Fibroblast of lung (primary cell): ENCODE measurements at regions not wholly inside any gene's neighbourhood (a gene's known extent, or its start where the extent isn't known, plus 50 kb on each side); places are given as distances from the start of the nearest gene placed in this dataset.

Source experiments
- DNase-seq, 2 donors: peaks; one replicate each; pipeline versions ENCODE4 v3.0.0 to v3.0.0-alpha.2; 2010; ENCODE audit warnings: low read depth in 2 of 2
- H2AFZ ChIP-seq: 2 replicates; pipeline ENCODE4 v1.5.1; 2012; ENCODE audit warnings: low read length, control low read depth, inconsistent platforms
- H3K27ac ChIP-seq: 2 replicates; pipeline ENCODE4 v1.5.1; 2011; ENCODE audit warnings: low read length, control low read depth; ENCODE audit not compliant: insufficient read depth
- H3K27me3 ChIP-seq: 2 replicates; pipeline ENCODE4 v1.5.1; 2011; ENCODE audit warnings: mild to moderate bottlenecking, low read length; ENCODE audit not compliant: control insufficient read depth, insufficient read depth
- H3K36me3 ChIP-seq: 2 replicates; pipeline ENCODE4 v1.5.1; 2011; ENCODE audit warnings: low read length; ENCODE audit not compliant: control insufficient read depth, insufficient read depth
- H3K4me1 ChIP-seq: 2 replicates; pipeline ENCODE4 v1.5.1; 2011; ENCODE audit warnings: low read length; ENCODE audit not compliant: control insufficient read depth, insufficient read depth; ENCODE audit errors: extremely low read depth
- H3K4me2 ChIP-seq: 2 replicates; pipeline ENCODE4 v1.5.1; 2011; ENCODE audit warnings: low read length, control low read depth; ENCODE audit not compliant: insufficient read depth; ENCODE audit errors: extremely low read depth
- H3K4me3 ChIP-seq, 4 experiments: fragments of 200-600 bp in 1 of 4; sonication (generic) in 1 of 4; replicated peaks in 1 of 4; 2 replicates each; pipeline ENCODE4 v1.5.1; 2011 to 2016; ENCODE audit warnings: low read length in 4 of 4, low read depth in 3 of 4, mild to moderate bottlenecking in 3 of 4, control low read depth in 2 of 4, inconsistent platforms in 1 of 4, mixed read lengths in 1 of 4; ENCODE audit not compliant: insufficient read depth in 1 of 4; ENCODE audit errors: control extremely low read depth in 1 of 4
- H3K79me2 ChIP-seq: 2 replicates; pipeline ENCODE4 v1.5.1; 2012; ENCODE audit warnings: mild to moderate bottlenecking, low read length, inconsistent platforms; ENCODE audit not compliant: control insufficient read depth, insufficient read depth
- H3K9ac ChIP-seq: 2 replicates; pipeline ENCODE4 v1.5.1; 2011; ENCODE audit warnings: mild to moderate bottlenecking, low read length, control low read depth; ENCODE audit not compliant: insufficient read depth
- H3K9me3 ChIP-seq: 2 replicates; pipeline ENCODE4 v1.5.1; 2012; ENCODE audit warnings: low read depth, low read length; ENCODE audit not compliant: control insufficient read depth, insufficient read depth
- H4K20me1 ChIP-seq: 2 replicates; pipeline ENCODE4 v1.5.1; 2011; ENCODE audit warnings: low read length; ENCODE audit not compliant: control insufficient read depth, insufficient read depth; ENCODE audit errors: extremely low read depth
- EZH2 ChIP-seq: IDR thresholded peaks from 2 replicates; pipeline ENCODE4 v1.5.1; 2012; ENCODE audit warnings: low read length, control low read depth, mild to moderate bottlenecking; ENCODE audit errors: missing control alignments
- TF ChIP-seq, protein P1 (sequence below), 2 donors: IDR thresholded peaks in 1 of 2; conservative IDR thresholded peaks in 1 of 2; 1 replicate in 1 of 2; 2 replicates in 1 of 2; pipeline ENCODE4 v1.5.1; 2011 to 2012; ENCODE audit warnings: low read length in 2 of 2, control low read depth in 1 of 2, inconsistent platforms in 1 of 2, low read depth in 1 of 2, mild to moderate bottlenecking in 1 of 2

DNA sequence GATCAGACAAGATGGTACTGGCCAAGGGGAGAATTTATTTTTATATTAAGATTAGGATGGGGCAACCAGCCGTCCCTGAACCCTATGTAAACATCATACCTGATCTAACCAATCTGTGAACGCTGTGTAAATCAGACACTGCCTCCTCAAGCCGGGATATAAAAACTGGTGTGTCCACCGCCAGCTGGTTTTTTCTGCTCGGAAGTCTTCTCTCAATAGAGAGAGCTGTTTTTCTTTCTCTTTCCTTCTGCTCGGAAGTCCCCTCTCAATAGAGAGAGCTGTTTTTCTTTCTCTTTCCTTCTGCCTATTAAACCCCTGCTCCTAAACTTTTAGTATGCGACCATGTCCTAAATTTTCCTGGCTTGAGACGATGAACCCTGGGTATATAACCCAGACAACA is 615.5 kb upstream of the NUDT12 start:
- no peak overlapping the region for H2AFZ ChIP-seq
- H3K4me3 ChIP-seq, result no peak overlapping the region
- H3K27me3 ChIP-seq, result no peaks in the 10 kb centered on the region
- TF ChIP-seq, protein P1, sequence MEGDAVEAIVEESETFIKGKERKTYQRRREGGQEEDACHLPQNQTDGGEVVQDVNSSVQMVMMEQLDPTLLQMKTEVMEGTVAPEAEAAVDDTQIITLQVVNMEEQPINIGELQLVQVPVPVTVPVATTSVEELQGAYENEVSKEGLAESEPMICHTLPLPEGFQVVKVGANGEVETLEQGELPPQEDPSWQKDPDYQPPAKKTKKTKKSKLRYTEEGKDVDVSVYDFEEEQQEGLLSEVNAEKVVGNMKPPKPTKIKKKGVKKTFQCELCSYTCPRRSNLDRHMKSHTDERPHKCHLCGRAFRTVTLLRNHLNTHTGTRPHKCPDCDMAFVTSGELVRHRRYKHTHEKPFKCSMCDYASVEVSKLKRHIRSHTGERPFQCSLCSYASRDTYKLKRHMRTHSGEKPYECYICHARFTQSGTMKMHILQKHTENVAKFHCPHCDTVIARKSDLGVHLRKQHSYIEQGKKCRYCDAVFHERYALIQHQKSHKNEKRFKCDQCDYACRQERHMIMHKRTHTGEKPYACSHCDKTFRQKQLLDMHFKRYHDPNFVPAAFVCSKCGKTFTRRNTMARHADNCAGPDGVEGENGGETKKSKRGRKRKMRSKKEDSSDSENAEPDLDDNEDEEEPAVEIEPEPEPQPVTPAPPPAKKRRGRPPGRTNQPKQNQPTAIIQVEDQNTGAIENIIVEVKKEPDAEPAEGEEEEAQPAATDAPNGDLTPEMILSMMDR (conservative IDR thresholded peaks at IDR 0.05 in 1 of 2, IDR thresholded peaks at IDR 0.05 in 1 of 2; ENCODE audit: low read depth in 1 of 2, low read length in 2 of 2), result no peak
- no peak for TF ChIP-seq EZH2
- no peaks in the 10 kb centered on the region for H3K4me1 ChIP-seq
- no peaks in the 10 kb centered on the region for H3K36me3 ChIP-seq
- DNase-seq, result no peak
- H3K27ac ChIP-seq, result no peak overlapping the region
- no peak overlapping the region for H3K9ac ChIP-seq
- no peaks in the 10 kb centered on the region for H4K20me1 ChIP-seq
- no peaks in the 10 kb centered on the region for H3K9me3 ChIP-seq
- no peaks in the 10 kb centered on the region for H3K79me2 ChIP-seq
- H3K4me2 ChIP-seq, result no peak overlapping the region

DNA sequence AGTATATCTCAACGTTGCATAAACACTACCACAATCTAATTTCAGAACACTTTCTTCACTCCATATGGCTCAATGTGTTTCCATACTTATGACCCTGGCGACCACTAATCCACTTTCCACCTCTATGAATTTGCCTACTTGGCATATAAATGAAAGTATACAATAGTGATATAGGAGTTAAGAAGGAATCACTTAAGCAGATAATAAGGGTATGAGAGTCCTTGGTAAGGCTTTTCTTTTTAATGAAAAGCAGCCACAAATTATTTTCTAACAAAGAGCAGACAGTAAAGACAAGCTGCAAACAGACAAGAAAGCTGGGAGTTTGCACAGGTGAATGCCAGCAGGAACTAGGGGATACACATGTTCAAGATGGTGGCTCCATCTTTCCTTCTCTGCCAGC is 615.1 kb upstream of the NUDT12 start:
- no peak for TF ChIP-seq EZH2
- TF ChIP-seq, protein P1 (conservative IDR thresholded peaks at IDR 0.05 in 1 of 2, IDR thresholded peaks at IDR 0.05 in 1 of 2; ENCODE audit: low read depth in 1 of 2, low read length in 2 of 2), result no peak
- Histone ChIP-seq H4K20me1 (no peaks in the 10 kb centered on the region), H3K27me3 (no peaks in the 10 kb centered on the region), H3K79me2 (no peaks in the 10 kb centered on the region), H3K4me1 (no peaks in the 10 kb centered on the region), H3K9ac (no peak overlapping the region), H3K36me3 (no peaks in the 10 kb centered on the region), H3K4me3 (no peak overlapping the region), H3K27ac (no peak overlapping the region), H2AFZ (no peak overlapping the region), H3K9me3 (no peaks in the 10 kb centered on the region), H3K4me2 (no peak overlapping the region)
- DNase-seq, result no peak

DNA sequence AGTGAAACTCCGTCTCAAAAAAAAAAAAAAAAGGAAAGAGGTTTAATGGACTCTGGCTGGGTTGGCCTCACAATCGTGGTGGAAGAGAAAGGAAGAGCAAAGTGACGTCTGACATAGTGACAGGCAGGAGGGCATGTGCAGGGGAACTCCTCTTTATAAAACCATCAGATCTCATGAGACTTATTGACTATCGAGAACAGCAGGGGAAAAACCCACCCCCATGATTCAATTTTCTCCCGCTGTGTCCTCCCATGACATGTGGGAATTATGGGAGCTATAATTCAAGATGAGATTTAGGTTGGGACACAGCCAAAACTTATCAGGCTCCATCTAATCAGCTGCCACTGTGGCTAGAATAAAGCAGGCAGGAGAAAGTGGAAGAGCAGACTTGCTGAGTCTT is 610.4 kb upstream of the NUDT12 start:
- Histone ChIP-seq H2AFZ (no peak overlapping the region), H3K4me1 (no peaks in the 10 kb centered on the region), H3K4me3 (no peak overlapping the region), H3K27ac (no peak overlapping the region), H3K36me3 (no peaks in the 10 kb centered on the region), H3K27me3 (no peaks in the 10 kb centered on the region), H3K4me2 (no peak overlapping the region), H3K9me3 (no peaks in the 10 kb centered on the region), H3K79me2 (no peaks in the 10 kb centered on the region), H3K9ac (no peak overlapping the region), H4K20me1 (no peaks in the 10 kb centered on the region)
- DNase-seq, result no peak
- TF ChIP-seq, protein P1 (conservative IDR thresholded peaks at IDR 0.05 in 1 of 2, IDR thresholded peaks at IDR 0.05 in 1 of 2; ENCODE audit: low read depth in 1 of 2, low read length in 2 of 2), result no peak
- no peak for TF ChIP-seq EZH2
